ENCODE measurements at regions not wholly inside any gene's neighbourhood (a gene's known extent, or its start where the extent isn't known, plus 50 kb on each side); places are given as distances from the start of the nearest gene placed in this dataset.

GRCh38 chr2:145635706-145636427 is 1115.9 kb upstream of the ZEB2 start:
- Histone ChIP-seq H3K9me3 (ENCODE audit: control insufficient read depth, insufficient read depth, low read length) (no peaks in the 10 kb centered on the region), H3K36me3 (ENCODE audit: control insufficient read depth, insufficient read depth, low read length) (no peaks in the 10 kb centered on the region), H3K27ac (ENCODE audit: low read depth, low read length) (no peak overlapping the region), H3K4me1 (ENCODE audit: control insufficient read depth, insufficient read depth, low read length) (no peaks in the 10 kb centered on the region), H3K4me3 (ENCODE audit: low read depth, low read length) (no peak overlapping the region), H3K27me3 (ENCODE audit: control insufficient read depth, insufficient read depth, low read length) (no peaks in the 10 kb centered on the region)
- DNase-seq (ENCODE audit: low read depth in 4 of 6, low spot score in 6 of 6), result no peak
- no CpG with 5 or more reads among the region's 3 CpGs for WGBS (ENCODE audit: insufficient coverage)

DNA sequence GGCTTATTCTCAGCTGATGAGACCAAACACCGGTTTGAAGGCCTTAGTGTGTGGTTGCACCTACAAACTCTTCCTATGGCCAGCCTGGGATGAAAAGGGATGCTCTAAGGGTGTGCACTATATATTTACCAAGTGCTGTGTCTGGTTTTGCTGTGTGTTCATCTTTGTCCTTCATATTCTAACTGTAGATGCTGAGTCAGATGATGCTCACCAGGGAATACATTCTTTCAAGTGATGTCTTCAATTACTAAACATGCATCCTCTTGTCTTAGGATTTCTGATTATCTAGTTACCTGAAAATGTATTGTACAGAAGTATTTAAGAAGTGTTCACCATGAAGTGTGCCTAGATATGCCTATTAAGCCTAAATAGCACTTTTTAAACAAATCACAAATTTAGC is 1111.6 kb upstream of the ZEB2 start:
- no CpG with 5 or more reads among the region's 1 CpG for WGBS (ENCODE audit: insufficient coverage)
- no peaks in the 10 kb centered on the region for H3K4me1 ChIP-seq (ENCODE audit: control insufficient read depth, insufficient read depth, low read length)
- H3K27ac ChIP-seq (ENCODE audit: low read depth, low read length), result no peak overlapping the region
- H3K27me3 ChIP-seq (ENCODE audit: control insufficient read depth, insufficient read depth, low read length), result no peaks in the 10 kb centered on the region
- H3K4me3 ChIP-seq (ENCODE audit: low read depth, low read length), result no peak overlapping the region
- DNase-seq (ENCODE audit: low read depth in 4 of 6, low spot score in 6 of 6), result no peak
- no peaks in the 10 kb centered on the region for H3K36me3 ChIP-seq (ENCODE audit: control insufficient read depth, insufficient read depth, low read length)
- H3K9me3 ChIP-seq (ENCODE audit: control insufficient read depth, insufficient read depth, low read length), result no peaks in the 10 kb centered on the region

GRCh38 chr2:145626301-145626700 is 1106.4 kb upstream of the ZEB2 start:
- Histone ChIP-seq H3K36me3 (ENCODE audit: control insufficient read depth, insufficient read depth, low read length) (no peaks in the 10 kb centered on the region), H3K9me3 (ENCODE audit: control insufficient read depth, insufficient read depth, low read length) (no peaks in the 10 kb centered on the region), H3K4me3 (ENCODE audit: low read depth, low read length) (no peak overlapping the region), H3K27me3 (ENCODE audit: control insufficient read depth, insufficient read depth, low read length) (no peaks in the 10 kb centered on the region), H3K4me1 (ENCODE audit: control insufficient read depth, insufficient read depth, low read length) (no peaks in the 10 kb centered on the region), H3K27ac (ENCODE audit: low read depth, low read length) (no peak overlapping the region)
- peak in 1 of 6 donors; percentile 6 for DNase-seq (ENCODE audit: low read depth in 4 of 6, low spot score in 6 of 6)

DNA sequence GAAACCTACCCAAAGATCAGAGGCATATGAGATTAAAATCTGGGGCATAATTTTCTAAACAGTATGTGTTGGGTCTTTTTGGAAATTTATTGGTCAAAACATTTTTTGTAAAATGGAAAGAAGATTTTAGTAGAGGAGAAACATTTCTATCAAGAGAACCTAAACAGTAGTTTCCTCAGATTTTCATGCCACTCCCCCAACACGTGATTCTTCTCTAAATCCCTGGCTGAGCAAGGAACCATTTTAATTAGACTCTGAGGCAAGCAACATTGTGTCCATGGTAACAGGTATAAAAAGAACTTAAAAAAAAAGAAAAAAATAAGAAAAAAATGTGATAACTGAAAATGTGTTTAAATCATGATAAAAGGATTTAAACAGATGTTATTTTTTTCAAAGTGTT is 1105.2 kb upstream of the ZEB2 start:
- Histone ChIP-seq H3K4me1 (ENCODE audit: control insufficient read depth, insufficient read depth, low read length) (no peaks in the 10 kb centered on the region), H3K27ac (ENCODE audit: low read depth, low read length) (no peak overlapping the region), H3K4me3 (ENCODE audit: low read depth, low read length) (no peak overlapping the region), H3K9me3 (ENCODE audit: control insufficient read depth, insufficient read depth, low read length) (no peaks in the 10 kb centered on the region), H3K27me3 (ENCODE audit: control insufficient read depth, insufficient read depth, low read length) (no peaks in the 10 kb centered on the region), H3K36me3 (ENCODE audit: control insufficient read depth, insufficient read depth, low read length) (no peaks in the 10 kb centered on the region)
- no CpG with 5 or more reads among the region's 1 CpG for WGBS (ENCODE audit: insufficient coverage)
- peak in 1 of 6 donors; percentile 29 for DNase-seq (ENCODE audit: low read depth in 4 of 6, low spot score in 6 of 6)

DNA sequence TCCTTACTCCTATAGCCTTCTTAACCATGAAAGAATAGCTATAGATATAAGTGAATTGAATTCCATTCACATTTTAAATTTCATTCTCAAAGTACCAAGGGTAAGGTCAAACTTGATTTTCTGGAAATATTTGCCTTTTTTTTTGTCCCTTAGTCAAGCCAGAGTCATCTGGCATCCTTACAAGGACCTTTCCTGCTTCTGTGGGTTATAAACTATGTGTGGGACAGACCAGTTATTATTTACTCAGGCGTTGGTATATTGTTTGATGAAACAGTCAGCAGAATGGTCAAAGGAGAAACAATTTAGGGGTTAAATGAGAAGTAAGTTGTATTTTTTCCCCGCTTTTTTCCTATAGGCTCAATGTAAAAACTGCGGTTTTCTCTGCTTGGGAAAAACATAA is 1103.2 kb upstream of the ZEB2 start:
- no peaks in the 10 kb centered on the region for H3K4me1 ChIP-seq (ENCODE audit: control insufficient read depth, insufficient read depth, low read length)
- DNase-seq (ENCODE audit: low read depth in 4 of 6, low spot score in 6 of 6), result no peak
- H3K36me3 ChIP-seq (ENCODE audit: control insufficient read depth, insufficient read depth, low read length), result no peaks in the 10 kb centered on the region
- H3K27me3 ChIP-seq (ENCODE audit: control insufficient read depth, insufficient read depth, low read length), result no peaks in the 10 kb centered on the region
- H3K27ac ChIP-seq (ENCODE audit: low read depth, low read length), result no peak overlapping the region
- no peak overlapping the region for H3K4me3 ChIP-seq (ENCODE audit: low read depth, low read length)
- H3K9me3 ChIP-seq (ENCODE audit: control insufficient read depth, insufficient read depth, low read length), result no peaks in the 10 kb centered on the region
- 60% methylated on average over 1 of the region's 3 CpGs for WGBS (ENCODE audit: insufficient coverage)

- 95% methylated on average over 2 of the region's 2 CpGs for WGBS (ENCODE audit: insufficient coverage)
- DNase-seq (ENCODE audit: low read depth in 4 of 6, low spot score in 6 of 6), result no peak
Observed at GRCh38 chr2:145622285-145622684, 1102.4 kb upstream of the ZEB2 start.

DNA sequence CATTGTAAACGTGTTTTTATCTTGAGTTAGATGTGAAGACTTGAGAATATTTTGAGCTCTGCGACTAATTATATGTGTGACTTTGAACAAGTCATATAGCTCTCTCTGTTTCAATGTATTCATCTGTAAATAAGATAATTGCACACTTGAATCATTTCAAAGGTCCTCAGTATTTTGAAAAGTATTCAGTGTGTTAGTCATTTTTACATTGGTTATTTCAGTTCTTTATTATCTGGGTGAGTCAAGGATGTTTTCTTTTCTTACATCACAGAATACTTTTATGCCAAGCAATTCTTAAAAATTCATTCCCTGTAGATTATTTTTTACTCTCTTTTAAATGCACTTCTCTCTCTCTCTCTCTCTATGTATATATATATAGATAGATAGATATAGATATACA is 1098.0 kb upstream of the ZEB2 start:
- no CpG with 5 or more reads among the region's 2 CpGs for WGBS (ENCODE audit: insufficient coverage)

More at GRCh38 chr2:145622285-145622684, 1102.4 kb upstream of the ZEB2 start:
- Histone ChIP-seq H3K4me3 (ENCODE audit: low read depth, low read length) (no peak overlapping the region), H3K9me3 (ENCODE audit: control insufficient read depth, insufficient read depth, low read length) (no peaks in the 10 kb centered on the region), H3K4me1 (ENCODE audit: control insufficient read depth, insufficient read depth, low read length) (no peaks in the 10 kb centered on the region), H3K36me3 (ENCODE audit: control insufficient read depth, insufficient read depth, low read length) (no peaks in the 10 kb centered on the region), H3K27ac (ENCODE audit: low read depth, low read length) (no peak overlapping the region), H3K27me3 (ENCODE audit: control insufficient read depth, insufficient read depth, low read length) (no peaks in the 10 kb centered on the region)

GRCh38 chr2:145617420-145617819 is 1097.5 kb upstream of the ZEB2 start:
- H3K4me3 ChIP-seq (ENCODE audit: low read depth, low read length), result no peak overlapping the region
- no peaks in the 10 kb centered on the region for H3K9me3 ChIP-seq (ENCODE audit: control insufficient read depth, insufficient read depth, low read length)
- no peaks in the 10 kb centered on the region for H3K4me1 ChIP-seq (ENCODE audit: control insufficient read depth, insufficient read depth, low read length)
- WGBS (ENCODE audit: insufficient coverage), result 100% methylated on average over 1 of the region's 1 CpG
- no peak for DNase-seq (ENCODE audit: low read depth in 4 of 6, low spot score in 6 of 6)
- H3K27ac ChIP-seq (ENCODE audit: low read depth, low read length), result no peak overlapping the region
- no peaks in the 10 kb centered on the region for H3K36me3 ChIP-seq (ENCODE audit: control insufficient read depth, insufficient read depth, low read length)
- no peaks in the 10 kb centered on the region for H3K27me3 ChIP-seq (ENCODE audit: control insufficient read depth, insufficient read depth, low read length)

More for the DNA sequence above, 1098.0 kb upstream of the ZEB2 start:
- H3K9me3 ChIP-seq (ENCODE audit: control insufficient read depth, insufficient read depth, low read length), result no peaks in the 10 kb centered on the region
- H3K36me3 ChIP-seq (ENCODE audit: control insufficient read depth, insufficient read depth, low read length), result no peaks in the 10 kb centered on the region
- no peak overlapping the region for H3K4me3 ChIP-seq (ENCODE audit: low read depth, low read length)
- no peaks in the 10 kb centered on the region for H3K4me1 ChIP-seq (ENCODE audit: control insufficient read depth, insufficient read depth, low read length)
- no peaks in the 10 kb centered on the region for H3K27me3 ChIP-seq (ENCODE audit: control insufficient read depth, insufficient read depth, low read length)
- H3K27ac ChIP-seq (ENCODE audit: low read depth, low read length), result no peak overlapping the region
- DNase-seq (ENCODE audit: low read depth in 4 of 6, low spot score in 6 of 6), result no peak

DNA sequence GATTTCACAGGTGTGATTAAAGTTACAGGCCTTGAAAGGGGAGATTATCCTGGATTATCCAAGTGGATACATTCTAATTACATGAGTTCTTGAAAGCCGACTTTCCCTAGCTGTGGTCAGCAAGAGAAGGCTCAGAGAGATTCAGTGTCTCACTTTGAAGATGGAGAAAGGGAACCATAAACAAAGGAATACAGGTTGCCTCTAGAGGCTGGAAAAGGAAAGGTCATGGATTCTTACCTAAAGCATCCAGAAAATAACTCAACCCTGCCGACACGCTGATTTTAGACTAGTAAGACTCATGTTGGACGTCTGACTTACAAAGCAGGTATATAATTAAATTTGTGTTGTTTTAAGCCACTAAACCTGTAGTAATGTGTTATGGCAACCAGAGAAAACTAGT is 1095.7 kb upstream of the ZEB2 start:
- H3K4me1 ChIP-seq (ENCODE audit: control insufficient read depth, insufficient read depth, low read length), result no peaks in the 10 kb centered on the region
- H3K36me3 ChIP-seq (ENCODE audit: control insufficient read depth, insufficient read depth, low read length), result no peaks in the 10 kb centered on the region
- no peak overlapping the region for H3K27ac ChIP-seq (ENCODE audit: low read depth, low read length)
- no peak for DNase-seq (ENCODE audit: low read depth in 4 of 6, low spot score in 6 of 6)
- H3K27me3 ChIP-seq (ENCODE audit: control insufficient read depth, insufficient read depth, low read length), result no peaks in the 10 kb centered on the region
- no peak overlapping the region for H3K4me3 ChIP-seq (ENCODE audit: low read depth, low read length)
- no CpG with 5 or more reads among the region's 4 CpGs for WGBS (ENCODE audit: insufficient coverage)
- no peaks in the 10 kb centered on the region for H3K9me3 ChIP-seq (ENCODE audit: control insufficient read depth, insufficient read depth, low read length)

GRCh38 chr2:145609951-145610350 is 1090.0 kb upstream of the ZEB2 start:
- H3K4me3 ChIP-seq (ENCODE audit: low read depth, low read length), result no peak overlapping the region
- 100% methylated on average over 3 of the region's 3 CpGs for WGBS (ENCODE audit: insufficient coverage)
- DNase-seq (ENCODE audit: low read depth in 4 of 6, low spot score in 6 of 6), result peak in 1 of 6 donors; percentile 76
- no peaks in the 10 kb centered on the region for H3K36me3 ChIP-seq (ENCODE audit: control insufficient read depth, insufficient read depth, low read length)
- no peak overlapping the region for H3K27ac ChIP-seq (ENCODE audit: low read depth, low read length)
- no peaks in the 10 kb centered on the region for H3K27me3 ChIP-seq (ENCODE audit: control insufficient read depth, insufficient read depth, low read length)
- H3K9me3 ChIP-seq (ENCODE audit: control insufficient read depth, insufficient read depth, low read length), result no peaks in the 10 kb centered on the region
- H3K4me1 ChIP-seq (ENCODE audit: control insufficient read depth, insufficient read depth, low read length), result no peaks in the 10 kb centered on the region
